ENCODE measurements at regions not wholly inside any gene's neighbourhood (a gene's known extent, or its start where the extent isn't known, plus 50 kb on each side); places are given as distances from the start of the nearest gene placed in this dataset.

DNA sequence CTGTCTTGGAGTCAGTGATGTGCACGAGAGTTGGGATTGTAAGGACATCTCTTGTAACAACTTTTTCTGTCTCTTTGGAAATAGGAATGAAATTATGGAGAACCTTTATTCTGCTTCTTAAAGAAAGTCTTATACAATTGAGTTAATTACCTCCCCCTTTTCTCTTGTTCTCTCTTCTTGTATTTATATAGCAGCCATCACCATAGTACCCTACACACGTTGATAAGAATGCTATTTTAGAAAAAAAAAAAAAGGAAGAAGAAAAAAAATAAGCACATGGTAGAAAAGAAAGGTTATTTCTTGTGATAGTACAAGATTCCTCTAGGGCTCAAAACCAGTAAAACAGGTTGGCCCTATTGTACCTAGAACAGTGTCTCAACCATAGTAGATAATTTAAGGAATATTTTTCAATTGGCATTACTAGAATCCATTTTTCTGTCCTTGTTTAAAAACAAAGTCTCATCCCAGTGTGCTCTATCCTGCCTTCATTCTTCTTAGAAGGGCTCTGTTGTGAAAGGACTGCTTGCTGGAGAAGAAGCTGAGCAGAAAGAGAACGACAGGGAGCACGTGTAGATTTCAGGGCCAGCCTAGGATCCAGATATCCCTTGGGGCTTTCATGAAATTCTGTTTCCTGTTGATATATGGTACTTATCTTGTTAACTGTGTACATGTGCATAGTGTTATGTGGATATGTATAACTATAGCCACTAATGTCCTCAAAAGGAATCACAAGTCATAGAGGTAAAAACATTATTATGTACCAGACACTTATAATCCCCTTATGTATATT lies 392.3 kb upstream of the MEF2C start:
- TF ChIP-seq, protein P1, sequence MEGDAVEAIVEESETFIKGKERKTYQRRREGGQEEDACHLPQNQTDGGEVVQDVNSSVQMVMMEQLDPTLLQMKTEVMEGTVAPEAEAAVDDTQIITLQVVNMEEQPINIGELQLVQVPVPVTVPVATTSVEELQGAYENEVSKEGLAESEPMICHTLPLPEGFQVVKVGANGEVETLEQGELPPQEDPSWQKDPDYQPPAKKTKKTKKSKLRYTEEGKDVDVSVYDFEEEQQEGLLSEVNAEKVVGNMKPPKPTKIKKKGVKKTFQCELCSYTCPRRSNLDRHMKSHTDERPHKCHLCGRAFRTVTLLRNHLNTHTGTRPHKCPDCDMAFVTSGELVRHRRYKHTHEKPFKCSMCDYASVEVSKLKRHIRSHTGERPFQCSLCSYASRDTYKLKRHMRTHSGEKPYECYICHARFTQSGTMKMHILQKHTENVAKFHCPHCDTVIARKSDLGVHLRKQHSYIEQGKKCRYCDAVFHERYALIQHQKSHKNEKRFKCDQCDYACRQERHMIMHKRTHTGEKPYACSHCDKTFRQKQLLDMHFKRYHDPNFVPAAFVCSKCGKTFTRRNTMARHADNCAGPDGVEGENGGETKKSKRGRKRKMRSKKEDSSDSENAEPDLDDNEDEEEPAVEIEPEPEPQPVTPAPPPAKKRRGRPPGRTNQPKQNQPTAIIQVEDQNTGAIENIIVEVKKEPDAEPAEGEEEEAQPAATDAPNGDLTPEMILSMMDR (IDR thresholded peaks at IDR 0.05; ENCODE audit: control extremely low read depth in 1 of 3, insufficient read depth in 1 of 3, low read depth in 1 of 3, low read length in 3 of 3) = no peak
- TF ChIP-seq SIN3A (conservative IDR thresholded peaks at IDR 0.05 in 1 of 2, IDR thresholded peaks at IDR 0.05 in 1 of 2; ENCODE audit: low read depth in 1 of 2, low read length in 2 of 2) = no peak
- TF ChIP-seq POLR2A (IDR thresholded peaks at IDR 0.05; ENCODE audit: control extremely low read depth in 1 of 2, low read depth in 2 of 2, low read length in 2 of 2) = no peak
- no peak for TF ChIP-seq EZH2 (IDR thresholded peaks at IDR 0.05; ENCODE audit: low read depth, low read length, severe bottlenecking)
- no peak for TF ChIP-seq ZNF274 (IDR thresholded peaks at IDR 0.05; ENCODE audit: borderline replicate concordance, extremely low read depth, low read length)
- TF ChIP-seq POLR2AphosphoS5 (IDR thresholded peaks at IDR 0.05; ENCODE audit: low read depth, low read length) = no peak
- TF ChIP-seq, protein P2, sequence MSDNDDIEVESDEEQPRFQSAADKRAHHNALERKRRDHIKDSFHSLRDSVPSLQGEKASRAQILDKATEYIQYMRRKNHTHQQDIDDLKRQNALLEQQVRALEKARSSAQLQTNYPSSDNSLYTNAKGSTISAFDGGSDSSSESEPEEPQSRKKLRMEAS (IDR thresholded peaks at IDR 0.05) = no peak
- TF ChIP-seq ASH2L (IDR thresholded peaks at IDR 0.05; ENCODE audit: low read length) = no peak
- no peak for TF ChIP-seq CEBPB (IDR thresholded peaks at IDR 0.05; ENCODE audit: low read depth, low read length)
- TF ChIP-seq CHD2 (IDR thresholded peaks at IDR 0.05; ENCODE audit: low read length) = no peak
